ENCODE measurements at regions not wholly inside any gene's neighbourhood (a gene's known extent, or its start where the extent isn't known, plus 50 kb on each side); places are given as distances from the start of the nearest gene placed in this dataset.

- Histone ChIP-seq H3K9me3 (no peaks in the 10 kb centered on the region), H3K27ac (no peak overlapping the region), H3K4me1 (no peaks in the 10 kb centered on the region), H3K4me3 (no peak overlapping the region), H3K36me3 (ENCODE audit: insufficient read depth in 1 of 2, low read depth in 1 of 2) (no peaks in the 10 kb centered on the region), H3K27me3 (ENCODE audit: insufficient read depth in 3 of 3, low read length in 2 of 3) (no peaks in the 10 kb centered on the region)
- 65 to 91% (median 82%) methylated on average over 3 of the region's 3 CpGs for WGBS, 3 donors
- intact Hi-C loops (cut with DNase I), result no loop called here
- no peak for TF ChIP-seq CTCF (IDR thresholded peaks at IDR 0.05)
- DNase-seq (no peak), ATAC-seq (no peak)
Measured at GRCh38 chr2:139378373-139378772, 598.2 kb upstream of the NXPH2 start.

DNA sequence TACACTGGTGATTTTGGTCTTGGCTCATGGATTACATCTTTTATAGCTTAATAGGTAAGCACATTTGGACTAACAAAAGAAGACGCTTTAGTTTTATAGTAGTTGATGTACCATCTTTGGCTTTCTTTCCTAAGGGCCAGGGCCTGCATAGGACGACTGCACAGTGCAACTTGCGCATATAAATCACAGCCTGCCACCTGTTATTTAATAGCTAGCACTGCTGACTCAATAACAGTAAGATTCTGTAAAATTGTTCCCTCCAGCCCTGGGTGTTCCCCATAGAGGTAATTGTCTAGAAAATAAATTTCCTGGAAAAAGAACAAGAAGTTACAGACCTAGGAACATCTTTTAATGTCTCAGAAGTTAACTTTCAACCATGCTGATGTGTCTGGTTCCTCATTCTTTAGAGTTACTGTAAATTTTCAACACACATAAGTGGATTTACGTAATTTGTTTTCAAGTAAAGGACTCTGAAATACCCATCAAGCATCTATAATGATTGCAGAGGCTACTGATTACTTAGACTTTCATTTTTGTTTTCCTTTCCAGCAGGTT is 594.2 kb upstream of the NXPH2 start:
- ATAC-seq, result no peak

GRCh38 chr2:139369423-139370409 is 589.5 kb upstream of the NXPH2 start:
- no peak for TF ChIP-seq CTCF (IDR thresholded peaks at IDR 0.05)
- WGBS, 3 donors, result 63 to 70% (median 69%) methylated on average over 4 of the region's 4 CpGs

More for the DNA sequence above, 594.2 kb upstream of the NXPH2 start:
- Histone ChIP-seq H3K4me1 (no peaks in the 10 kb centered on the region), H3K9me3 (no peaks in the 10 kb centered on the region), H3K27me3 (ENCODE audit: insufficient read depth in 3 of 3, low read length in 2 of 3) (no peaks in the 10 kb centered on the region), H3K36me3 (ENCODE audit: insufficient read depth in 1 of 2, low read depth in 1 of 2) (no peaks in the 10 kb centered on the region), H3K4me3 (no peak overlapping the region), H3K27ac (no peak overlapping the region)
- no peak for DNase-seq
- WGBS, 3 donors, result 56 to 66% (median 59%) methylated on average over 4 of the region's 4 CpGs
- no peak for TF ChIP-seq CTCF (IDR thresholded peaks at IDR 0.05)
- intact Hi-C loops (cut with DNase I), result no loop called here

GRCh38 chr2:139367416-139367815 is 587.2 kb upstream of the NXPH2 start:
- ATAC-seq (no peak), DNase-seq (no peak)
- H3K9me3 ChIP-seq, result no peaks in the 10 kb centered on the region
- no peak for TF ChIP-seq CTCF (IDR thresholded peaks at IDR 0.05)
- WGBS, 3 donors, result 53 to 56% (median 53%) methylated on average over 6 of the region's 6 CpGs
- intact Hi-C loops (cut with DNase I), result no loop called here
- H3K4me1 ChIP-seq, result no peaks in the 10 kb centered on the region
- no peak overlapping the region for H3K27ac ChIP-seq
- no peaks in the 10 kb centered on the region for H3K36me3 ChIP-seq (ENCODE audit: insufficient read depth in 1 of 2, low read depth in 1 of 2)
- no peaks in the 10 kb centered on the region for H3K27me3 ChIP-seq (ENCODE audit: insufficient read depth in 3 of 3, low read length in 2 of 3)
- no peak overlapping the region for H3K4me3 ChIP-seq

More at GRCh38 chr2:139369423-139370409, 589.5 kb upstream of the NXPH2 start:
- Histone ChIP-seq H3K36me3 (ENCODE audit: insufficient read depth in 1 of 2, low read depth in 1 of 2) (no peaks in the 10 kb centered on the region), H3K27me3 (ENCODE audit: insufficient read depth in 3 of 3, low read length in 2 of 3) (no peaks in the 10 kb centered on the region), H3K4me3 (no peak overlapping the region), H3K9me3 (no peaks in the 10 kb centered on the region), H3K27ac (no peak overlapping the region), H3K4me1 (no peaks in the 10 kb centered on the region)
- DNase-seq (no peak), ATAC-seq (no peak)
- intact Hi-C loops (cut with DNase I), result no loop called here

All from psoas muscle (tissue), 7 donors.